ENCODE measurements at regions not wholly inside any gene's neighbourhood (a gene's known extent, or its start where the extent isn't known, plus 50 kb on each side); places are given as distances from the start of the nearest gene placed in this dataset.

GRCh38 chr1:115556236-115556635 lies 85.5 kb upstream of the VANGL1 start:
- TF ChIP-seq REST (IDR thresholded peaks at IDR 0.05; ENCODE audit: insufficient read depth in 1 of 2, low read depth in 2 of 2, low read length in 2 of 2) (no peak), TAF1 (IDR thresholded peaks at IDR 0.05; ENCODE audit: borderline replicate concordance, insufficient read depth, low read length) (no peak), FOXP2 (optimal IDR thresholded peaks at IDR 0.05; ENCODE audit: borderline replicate concordance, extremely low read depth, extremely low read length, insufficient read depth) (no peak), SIN3A (IDR thresholded peaks at IDR 0.05; ENCODE audit: borderline replicate concordance, insufficient read depth, low read length) (no peak), POLR2AphosphoS5 (IDR thresholded peaks at IDR 0.05; ENCODE audit: low read depth, low read length) (no peak)

GRCh38 chr1:115555446-115555845 lies 86.3 kb upstream of the VANGL1 start:
- TF ChIP-seq TAF1 (IDR thresholded peaks at IDR 0.05; ENCODE audit: borderline replicate concordance, insufficient read depth, low read length) (no peak), REST (IDR thresholded peaks at IDR 0.05; ENCODE audit: insufficient read depth in 1 of 2, low read depth in 2 of 2, low read length in 2 of 2) (no peak), SIN3A (IDR thresholded peaks at IDR 0.05; ENCODE audit: borderline replicate concordance, insufficient read depth, low read length) (no peak), FOXP2 (optimal IDR thresholded peaks at IDR 0.05; ENCODE audit: borderline replicate concordance, extremely low read depth, extremely low read length, insufficient read depth) (no peak), POLR2AphosphoS5 (IDR thresholded peaks at IDR 0.05; ENCODE audit: low read depth, low read length) (no peak)

- TF ChIP-seq FOXP2 (optimal IDR thresholded peaks at IDR 0.05; ENCODE audit: borderline replicate concordance, extremely low read depth, extremely low read length, insufficient read depth) (no peak), REST (IDR thresholded peaks at IDR 0.05; ENCODE audit: insufficient read depth in 1 of 2, low read depth in 2 of 2, low read length in 2 of 2) (no peak), SIN3A (IDR thresholded peaks at IDR 0.05; ENCODE audit: borderline replicate concordance, insufficient read depth, low read length) (no peak), TAF1 (IDR thresholded peaks at IDR 0.05; ENCODE audit: borderline replicate concordance, insufficient read depth, low read length) (no peak), POLR2AphosphoS5 (IDR thresholded peaks at IDR 0.05; ENCODE audit: low read depth, low read length) (no peak)
These were observed 94.1 kb upstream of the VANGL1 start for GRCh38 chr1:115547696-115548095.

- no peak for TF ChIP-seq POLR2AphosphoS5 (IDR thresholded peaks at IDR 0.05; ENCODE audit: low read depth, low read length)
- no peak for TF ChIP-seq FOXP2 (optimal IDR thresholded peaks at IDR 0.05; ENCODE audit: borderline replicate concordance, extremely low read depth, extremely low read length, insufficient read depth)
- TF ChIP-seq TAF1 (IDR thresholded peaks at IDR 0.05; ENCODE audit: borderline replicate concordance, insufficient read depth, low read length): no peak
- TF ChIP-seq REST (IDR thresholded peaks at IDR 0.05; ENCODE audit: insufficient read depth in 1 of 2, low read depth in 2 of 2, low read length in 2 of 2): no peak
- no peak for TF ChIP-seq SIN3A (IDR thresholded peaks at IDR 0.05; ENCODE audit: borderline replicate concordance, insufficient read depth, low read length)
These were observed 94.9 kb upstream of the VANGL1 start for GRCh38 chr1:115546846-115547245.
